Stimulated activated naive CD4-positive, alpha-beta T cell treated with Interleukin-2 at 50 U/mL for 16 hours (primary cell): ENCODE measurements at regions not wholly inside any gene's neighbourhood (a gene's known extent, or its start where the extent isn't known, plus 50 kb on each side); places are given as distances from the start of the nearest gene placed in this dataset.

Source experiments
- DNase-seq: peaks from one replicate; lab custom pipeline; 2025; lab: John Stamatoyannopoulos, UW

- no peak for DNase-seq
These were observed 70.3 kb upstream of the DUSP10 start for GRCh38 chr1:221812088-221812752.

DNA sequence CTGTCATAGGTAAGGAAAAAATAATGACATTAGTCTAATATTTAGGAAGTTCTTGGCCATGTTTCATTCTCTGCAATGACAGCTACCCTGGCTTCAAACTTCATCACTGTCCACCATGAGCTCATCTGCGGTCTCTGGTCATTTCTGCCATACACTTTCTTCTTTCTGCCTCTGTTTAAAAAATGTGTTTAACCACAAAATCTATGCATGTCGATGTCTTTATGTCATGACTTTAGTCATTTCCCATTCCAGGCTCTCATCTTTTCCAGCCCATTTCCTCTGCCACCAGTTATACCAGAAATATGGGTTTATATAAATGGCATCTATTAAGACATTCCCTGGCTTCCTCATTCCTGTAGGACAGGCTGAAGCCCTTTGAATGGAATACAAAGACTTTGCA lies 68.5 kb upstream of the DUSP10 start:
- DNase-seq, result no peak

- DNase-seq, result no peak
These were observed 67.5 kb upstream of the DUSP10 start for GRCh38 chr1:221809091-221810029.

- no peak for DNase-seq
These were observed 65.1 kb upstream of the DUSP10 start for GRCh38 chr1:221806984-221807383.

DNA sequence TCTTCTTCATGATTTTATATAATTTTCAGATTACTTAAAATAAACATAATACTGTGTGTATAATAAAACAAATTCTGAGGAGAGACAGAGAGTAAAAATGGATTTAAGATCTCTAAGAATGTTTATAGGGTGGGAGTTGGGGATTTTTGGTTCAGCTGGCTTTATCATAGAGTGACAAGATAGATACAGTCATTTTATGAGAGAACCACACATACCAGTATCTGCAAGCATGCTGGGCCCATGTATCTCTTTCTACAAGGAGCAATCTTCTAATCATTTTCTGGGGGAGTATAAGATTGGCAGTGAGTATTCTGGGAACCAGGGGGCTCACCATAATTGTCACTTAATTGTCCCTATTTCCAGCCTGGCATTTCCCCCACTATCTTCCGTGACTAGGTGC lies 64.3 kb upstream of the DUSP10 start:
- no peak for DNase-seq

DNA sequence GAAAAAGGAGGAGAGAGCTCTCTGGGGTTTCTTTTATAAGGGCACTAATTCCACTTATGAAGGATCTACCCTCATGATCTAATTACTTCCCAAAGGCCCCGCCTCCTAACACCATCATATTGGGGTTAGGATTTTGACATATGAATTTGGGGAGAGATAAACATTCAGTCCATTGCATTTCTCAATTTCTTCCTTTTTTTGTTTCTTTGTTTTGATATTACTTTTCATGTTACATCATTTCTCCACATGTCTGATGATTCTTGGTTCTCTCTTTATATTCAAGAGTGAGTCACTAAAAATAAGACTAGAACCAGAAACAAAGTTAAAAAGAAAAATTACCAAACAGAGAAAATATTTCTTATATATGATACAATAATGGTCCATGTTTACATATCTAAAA lies 63.2 kb upstream of the DUSP10 start:
- DNase-seq, result no peak

- no peak for DNase-seq
These were observed 62.4 kb upstream of the DUSP10 start for GRCh38 chr1:221804303-221804702.

DNA sequence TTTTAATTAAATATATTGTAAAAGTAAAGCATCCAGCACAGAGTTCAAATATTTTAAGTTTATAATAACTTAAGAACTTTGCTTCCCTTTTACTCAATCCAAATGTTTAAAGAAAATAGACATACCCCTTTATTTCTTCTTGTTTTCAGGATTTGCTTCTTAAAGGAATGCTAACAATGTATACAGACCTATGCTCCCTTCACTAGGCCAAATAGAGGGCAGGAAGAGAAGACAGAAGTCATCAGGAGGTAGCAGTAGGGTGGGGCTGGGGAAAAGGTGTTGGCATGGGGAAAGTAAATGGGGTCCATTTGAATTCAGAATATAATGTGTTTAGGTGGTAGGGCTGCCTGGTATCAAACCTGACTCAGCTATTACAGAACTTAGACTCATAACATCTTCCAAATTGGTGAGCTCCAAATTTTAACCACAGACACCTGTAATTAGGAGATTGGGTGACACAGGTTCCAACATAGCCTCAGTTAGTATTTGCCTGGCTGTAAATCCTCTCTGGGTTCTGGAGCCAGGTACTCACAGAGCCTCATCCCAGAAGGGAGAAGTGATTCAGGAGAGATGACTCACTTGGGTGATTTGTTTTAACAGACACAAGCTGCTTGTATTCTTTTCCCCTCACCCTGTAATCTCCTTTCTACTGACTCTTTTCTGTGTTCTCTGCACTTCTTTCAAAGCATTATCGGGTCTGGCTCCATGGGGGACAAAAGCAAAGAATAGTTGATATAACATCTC lies 60.1 kb upstream of the DUSP10 start:
- no peak for DNase-seq

DNA sequence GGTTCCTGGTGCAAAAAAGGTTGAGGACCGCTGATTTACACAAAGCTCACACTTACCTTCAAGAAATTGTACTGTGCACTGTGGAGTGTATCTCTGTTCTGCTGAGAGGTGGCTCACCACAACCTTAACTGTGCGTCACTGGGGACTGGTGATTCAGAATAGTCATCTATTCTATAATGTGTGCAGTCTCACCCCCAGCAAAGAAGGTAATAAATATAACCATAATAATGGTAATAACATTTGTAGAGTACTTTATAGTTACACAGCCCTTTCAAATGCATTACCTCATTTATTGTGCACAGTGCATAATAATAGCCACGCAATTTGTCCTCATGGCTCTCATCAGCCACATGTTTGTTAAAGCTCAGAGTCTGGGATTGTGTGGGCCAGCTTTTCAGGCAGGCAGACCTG lies 59.4 kb upstream of the DUSP10 start:
- DNase-seq, result no peak

GRCh38 chr1:221800831-221801230 lies 58.9 kb upstream of the DUSP10 start:
- no peak for DNase-seq

GRCh38 chr1:221797506-221797905 lies 55.6 kb upstream of the DUSP10 start:
- DNase-seq, result no peak

DNA sequence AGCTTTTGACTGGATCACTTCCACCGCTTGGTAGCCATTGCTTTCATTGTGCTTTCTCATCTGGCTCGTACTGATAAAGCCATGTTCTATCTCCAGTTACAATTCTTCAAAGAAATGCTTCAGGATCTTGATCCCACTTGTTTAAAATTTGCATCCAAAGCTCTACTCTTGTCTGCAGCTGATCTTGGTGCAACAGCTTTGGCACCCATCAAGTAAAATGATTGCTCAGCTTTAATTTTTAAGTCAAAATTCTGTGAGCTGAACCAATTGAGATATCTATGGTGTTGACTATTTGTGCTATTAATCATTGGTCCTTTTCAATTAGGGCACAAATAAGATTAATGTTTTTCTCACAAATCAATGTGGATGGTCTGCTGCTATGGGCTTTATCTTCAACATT lies 54.8 kb upstream of the DUSP10 start:
- DNase-seq, result no peak

DNA sequence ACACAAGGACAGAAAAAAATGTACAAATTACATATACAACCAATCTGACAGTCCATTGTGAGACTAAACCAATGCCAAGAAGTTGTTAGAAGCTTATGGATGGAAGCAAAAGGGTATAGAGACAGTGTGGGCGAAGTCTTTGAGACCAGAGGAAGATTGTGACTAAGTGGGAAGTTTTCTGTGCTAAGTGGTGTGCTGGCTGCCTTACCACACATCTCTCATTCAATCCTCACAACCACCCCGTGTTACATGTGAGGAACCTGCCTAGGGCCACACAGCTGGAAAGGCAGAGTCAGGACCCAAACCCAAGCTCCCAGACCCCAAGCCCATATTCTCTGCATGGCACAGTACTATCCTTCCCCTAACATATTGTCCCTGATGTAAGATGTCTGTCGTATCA lies 53.5 kb upstream of the DUSP10 start:
- peak; percentile 18 for DNase-seq

- DNase-seq, result no peak
These were observed 53.0 kb upstream of the DUSP10 start for GRCh38 chr1:221794935-221795334.

GRCh38 chr1:221794079-221794670 lies 52.3 kb upstream of the DUSP10 start:
- peak; percentile 21 for DNase-seq

GRCh38 chr1:221793439-221794078 lies 51.7 kb upstream of the DUSP10 start:
- DNase-seq, result no peak

GRCh38 chr1:221791846-221792245 lies 50.0 kb upstream of the DUSP10 start:
- no peak for DNase-seq
